IMR-90 (cell line): ENCODE measurements at regions not wholly inside any gene's neighbourhood (a gene's known extent, or its start where the extent isn't known, plus 50 kb on each side); places are given as distances from the start of the nearest gene placed in this dataset.

Experiments
- ATAC-seq: fragments of 200-7000 bp; cut with Tn5 transposase; 2 replicates; pipeline ENCODE4 v1.9.1; 2020; ENCODE audit warnings: low read depth, mild to moderate bottlenecking, moderate library complexity
- BruUV-seq: library from RNA; stranded (reverse); fragments of 400-500 nt; replicated peaks from 2 replicates; lab custom pipeline; 2021; lab: Mats Ljungman, UMichigan
- CTCF ChIA-PET: fragments of 300-600 bp; formaldehyde crosslinking; extraction: SDS; loops from one replicate; lab custom pipeline; 2021; ENCODE audit warnings: antibody characterized with exemption; lab: Yijun Ruan, JAX
- POLR2A ChIA-PET: fragments of 300-600 bp; sonication (Branson Sonifier 250); formaldehyde crosslinking; loops from one replicate; lab custom pipeline; 2022; ENCODE audit warnings: antibody characterized with exemption; ENCODE audit not compliant: unreplicated experiment; lab: Charles Lee
- DNase-seq: peaks from one replicate; pipeline ENCODE4 v3.0.0; 2013
- H2AFZ ChIP-seq: replicated peaks from 2 replicates; pipeline ENCODE3; 2013; ENCODE audit warnings: low read length, mild to moderate bottlenecking; ENCODE audit not compliant: poor library complexity
- H2AK5ac ChIP-seq: 2 replicates; pipeline ENCODE4 v1.6.1; 2013; ENCODE audit warnings: low read depth, low read length, inconsistent platforms
- H2AK9ac ChIP-seq: replicated peaks from 2 replicates; pipeline ENCODE3; 2013; ENCODE audit warnings: mild to moderate bottlenecking, low read depth, low read length, moderate library complexity; ENCODE audit not compliant: poor library complexity
- H2BK120ac ChIP-seq: 2 replicates; pipeline ENCODE4 v1.6.1; 2013; ENCODE audit warnings: low read depth, low read length, inconsistent platforms
- H2BK15ac ChIP-seq: 3 replicates; pipeline ENCODE4 v1.6.1; 2013; ENCODE audit warnings: low read depth, low read length, inconsistent platforms
- H2BK20ac ChIP-seq: 2 replicates; pipeline ENCODE4 v1.6.1; 2013; ENCODE audit warnings: low read depth, mild to moderate bottlenecking, inconsistent platforms, low read length, moderate library complexity
- H2BK5ac ChIP-seq: 2 replicates; pipeline ENCODE4 v1.6.1; 2013; ENCODE audit warnings: mild to moderate bottlenecking, low read depth, low read length, inconsistent platforms; ENCODE audit not compliant: poor library complexity, severe bottlenecking
- H3K14ac ChIP-seq: replicated peaks from 2 replicates; pipeline ENCODE4 v1.6.1; 2013; ENCODE audit warnings: low read depth, low read length, inconsistent platforms
- H3K18ac ChIP-seq: 2 replicates; pipeline ENCODE4 v1.6.1; 2013; ENCODE audit warnings: low read depth, low read length, control low read depth
- H3K23ac ChIP-seq: 2 replicates; pipeline ENCODE4 v1.6.1; 2013; ENCODE audit warnings: low read depth, low read length, inconsistent platforms
- H3K27ac ChIP-seq: 2 replicates; pipeline ENCODE4 v1.5.1; 2013; ENCODE audit warnings: mild to moderate bottlenecking, control low read depth, low read length; ENCODE audit not compliant: insufficient read depth
- H3K27me3 ChIP-seq: 2 replicates; pipeline ENCODE4 v1.6.1; 2013; ENCODE audit warnings: low read length; ENCODE audit not compliant: control insufficient read depth, insufficient read depth
- H3K36me3 ChIP-seq: 2 replicates; pipeline ENCODE4 v1.6.1; 2013; ENCODE audit warnings: low read length, mixed read lengths; ENCODE audit not compliant: control insufficient read depth, insufficient read depth
- H3K4ac ChIP-seq: 2 replicates; pipeline ENCODE4 v1.6.1; 2013; ENCODE audit warnings: low read depth, low read length, inconsistent platforms
- H3K4me1 ChIP-seq: 2 replicates; pipeline ENCODE4 v1.6.1; 2013; ENCODE audit warnings: low read length, mixed read lengths; ENCODE audit not compliant: control insufficient read depth, insufficient read depth
- H3K4me2 ChIP-seq: 2 replicates; pipeline ENCODE4 v1.6.1; 2013; ENCODE audit warnings: low read depth, mild to moderate bottlenecking, control low read depth, low read length, moderate library complexity
- H3K4me3 ChIP-seq: 2 replicates; pipeline ENCODE4 v1.5.1; 2013; ENCODE audit warnings: low read depth, mild to moderate bottlenecking, control low read depth, low read length, moderate library complexity; ENCODE audit not compliant: insufficient read depth
- H3K56ac ChIP-seq: 2 replicates; pipeline ENCODE4 v1.6.1; 2013; ENCODE audit warnings: low read length, inconsistent platforms; ENCODE audit not compliant: insufficient read depth; ENCODE audit errors: extremely low read depth
- H3K79me1 ChIP-seq, 2 experiments: 2 replicates each; pipeline ENCODE4 v1.6.1; 2013; ENCODE audit warnings: low read length in 2 of 2, inconsistent platforms in 1 of 2, low read depth in 1 of 2
- H3K9ac ChIP-seq: 2 replicates; pipeline ENCODE4 v1.6.1; 2013; ENCODE audit warnings: low read depth, low read length, control low read depth
- H3K9me1 ChIP-seq: 2 replicates; pipeline ENCODE4 v1.6.1; 2013; ENCODE audit warnings: low read length, inconsistent platforms; ENCODE audit not compliant: insufficient read depth
- H3K9me3 ChIP-seq: 2 replicates; pipeline ENCODE4 v1.6.1; 2013; ENCODE audit warnings: low read length; ENCODE audit not compliant: control insufficient read depth, insufficient read depth
- H4K20me1 ChIP-seq: 2 replicates; pipeline ENCODE4 v1.6.1; 2013; ENCODE audit warnings: low read length, inconsistent platforms; ENCODE audit not compliant: insufficient read depth
- H4K5ac ChIP-seq: 2 replicates; pipeline ENCODE4 v1.6.1; 2013; ENCODE audit warnings: mild to moderate bottlenecking, low read depth, low read length, control low read depth
- H4K8ac ChIP-seq, 2 experiments: 2 replicates each; pipeline ENCODE4 v1.6.1; 2013; ENCODE audit warnings: low read depth in 2 of 2, low read length in 2 of 2, control low read depth in 1 of 2, inconsistent platforms in 1 of 2
- H4K91ac ChIP-seq: 2 replicates; pipeline ENCODE4 v1.6.1; 2013; ENCODE audit warnings: low read depth, low read length, inconsistent platforms; ENCODE audit not compliant: insufficient read depth
- BHLHE40 ChIP-seq: fragments of 150-350 bp; IDR thresholded peaks from 2 replicates; pipeline ENCODE4 v1.6.1; 2016; ENCODE audit warnings: mild to moderate bottlenecking, low read depth, low read length
- ELK1 ChIP-seq: fragments of 150-350 bp; IDR thresholded peaks from 2 replicates; pipeline ENCODE4 v1.6.1; 2016; ENCODE audit warnings: low read depth, mild to moderate bottlenecking, low read length, moderate library complexity, borderline replicate concordance
- FOS ChIP-seq: fragments of 150-350 bp; IDR thresholded peaks from 2 replicates; pipeline ENCODE4 v1.6.1; 2016; ENCODE audit warnings: low read depth, low read length
- NFE2L2 ChIP-seq: fragments of 150-350 bp; IDR thresholded peaks from 2 replicates; pipeline ENCODE4 v1.6.1; 2016; ENCODE audit warnings: low read depth, mild to moderate bottlenecking, low read length
- POLR2A ChIP-seq: IDR thresholded peaks from 2 replicates; pipeline ENCODE4 v1.6.1; 2012; ENCODE audit warnings: mild to moderate bottlenecking, low read depth, low read length
- RAD21 ChIP-seq: IDR thresholded peaks from 2 replicates; pipeline ENCODE4 v1.6.1; 2012; ENCODE audit warnings: low read length, improper control_type of control experiment
- RCOR1 ChIP-seq: IDR thresholded peaks from 2 replicates; pipeline ENCODE4 v1.6.1; 2012; ENCODE audit warnings: mild to moderate bottlenecking, low read length, improper control_type of control experiment; ENCODE audit not compliant: insufficient replicate concordance
- RFX5 ChIP-seq: IDR thresholded peaks from 2 replicates; pipeline ENCODE4 v1.8.0; 2012; ENCODE audit warnings: low read depth, mild to moderate bottlenecking, low read length, moderate library complexity
- SMC3 ChIP-seq: fragments of 150-350 bp; IDR thresholded peaks from 2 replicates; pipeline ENCODE4 v1.6.1; 2016; ENCODE audit warnings: low read depth, mild to moderate bottlenecking, antibody characterized with exemption, low read length, moderate library complexity
- WGBS, 2 experiments: methylation state at CpG; one replicate each; pipeline versions ENCODE4 v1.1.5 to v1.1.7; 2013; ENCODE audit warnings: missing lambda C conversion rate in 2 of 2; ENCODE audit not compliant: insufficient read length in 1 of 2; ENCODE audit errors: extremely low coverage in 2 of 2; 5-methylcytosine and 5-hydroxymethylcytosine counted together
- dilution Hi-C: fragments of 300-500 bp; cut with HindIII; formaldehyde crosslinking; loops from one replicate; pipeline ENCODE4 v1.14.3; 2018; ENCODE audit warnings: low sequenced_read_pairs; ENCODE audit not compliant: unreplicated experiment
- in situ Hi-C: fragments of 300-500 bp; cut with MboI; formaldehyde crosslinking; loops from 3 replicates; pipeline ENCODE4 v1.14.3; 2019; ENCODE audit warnings: low sequenced_read_pairs, inconsistent platforms, mixed read lengths
- intact Hi-C: fragments of 100-400 bp; cut with micrococcal nuclease; formaldehyde crosslinking; loops from 2 replicates; pipeline ENCODE4 v1.10.0; 2022
- TF ChIP-seq, protein P1 (sequence below): conservative IDR thresholded peaks from 2 replicates; pipeline ENCODE4 v1.5.1; 2012; ENCODE audit warnings: mild to moderate bottlenecking, low read depth, low read length, improper control_type of control experiment

- TF ChIP-seq SMC3 (no peak), NFE2L2 (no peak), BHLHE40 (no peak), POLR2A (no peak), RFX5 (no peak), FOS (no peak), ELK1 (no peak), RAD21 (no peak), RCOR1 (no peak)
- TF ChIP-seq, protein P1, sequence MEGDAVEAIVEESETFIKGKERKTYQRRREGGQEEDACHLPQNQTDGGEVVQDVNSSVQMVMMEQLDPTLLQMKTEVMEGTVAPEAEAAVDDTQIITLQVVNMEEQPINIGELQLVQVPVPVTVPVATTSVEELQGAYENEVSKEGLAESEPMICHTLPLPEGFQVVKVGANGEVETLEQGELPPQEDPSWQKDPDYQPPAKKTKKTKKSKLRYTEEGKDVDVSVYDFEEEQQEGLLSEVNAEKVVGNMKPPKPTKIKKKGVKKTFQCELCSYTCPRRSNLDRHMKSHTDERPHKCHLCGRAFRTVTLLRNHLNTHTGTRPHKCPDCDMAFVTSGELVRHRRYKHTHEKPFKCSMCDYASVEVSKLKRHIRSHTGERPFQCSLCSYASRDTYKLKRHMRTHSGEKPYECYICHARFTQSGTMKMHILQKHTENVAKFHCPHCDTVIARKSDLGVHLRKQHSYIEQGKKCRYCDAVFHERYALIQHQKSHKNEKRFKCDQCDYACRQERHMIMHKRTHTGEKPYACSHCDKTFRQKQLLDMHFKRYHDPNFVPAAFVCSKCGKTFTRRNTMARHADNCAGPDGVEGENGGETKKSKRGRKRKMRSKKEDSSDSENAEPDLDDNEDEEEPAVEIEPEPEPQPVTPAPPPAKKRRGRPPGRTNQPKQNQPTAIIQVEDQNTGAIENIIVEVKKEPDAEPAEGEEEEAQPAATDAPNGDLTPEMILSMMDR: no peak
- H2BK5ac ChIP-seq: no peak overlapping the region
- in situ Hi-C loops: no loop called here
Measured at GRCh38 chr6:169938262-169938701, 186.9 kb downstream of the ERMARD start.

More at GRCh38 chr6:169938262-169938701, 186.9 kb downstream of the ERMARD start:
- Histone ChIP-seq H3K18ac (no peak overlapping the region), H3K27ac (no peak overlapping the region), H3K4ac (no peak overlapping the region), H2BK120ac (no peak overlapping the region), H3K27me3 (no peaks in the 10 kb centered on the region), H3K9me3 (peaks cover 59% of the 10 kb centered on the region), H4K8ac (no peak overlapping the region), H4K5ac (no peak overlapping the region), H3K4me3 (no peak overlapping the region), H3K23ac (no peak overlapping the region), H2AK9ac (no peak overlapping the region), H3K36me3 (no peaks in the 10 kb centered on the region), H2BK15ac (no peak overlapping the region), H2AK5ac (no peak overlapping the region), H4K20me1 (no peaks in the 10 kb centered on the region), H3K4me1 (no peaks in the 10 kb centered on the region), H2AFZ (no peak overlapping the region), H3K56ac (no peak overlapping the region), H3K4me2 (no peak overlapping the region), H2BK20ac (no peak overlapping the region), H3K79me1 (no peaks in the 10 kb centered on the region), H3K14ac (no peak overlapping the region), H3K9ac (no peak overlapping the region), H4K91ac (no peak overlapping the region), H3K9me1 (no peaks in the 10 kb centered on the region)
- ChIA-PET CTCF (no interaction called here), POLR2A (no interaction called here)
- ATAC-seq (no peak), DNase-seq (no peak)
- dilution Hi-C loops: no loop called here
- BruUV-seq: no TSS peak
- intact Hi-C loops: no loop called here
- WGBS, 2 experiments: no CpG with 5 or more reads among the region's 14 CpGs
